Lower leg skin (tissue), 3 donors: ENCODE measurements at regions not wholly inside any gene's neighbourhood (a gene's known extent, or its start where the extent isn't known, plus 50 kb on each side); places are given as distances from the start of the nearest gene placed in this dataset.

Experiments
- POLR2A ChIP-seq, 2 donors: fragments of 450-650 bp; IDR thresholded peaks; one replicate each; pipeline ENCODE4 v1.6.1; 2016 to 2017; ENCODE audit warnings: antibody characterized with exemption in 2 of 2, mild to moderate bottlenecking in 1 of 2, moderate library complexity in 1 of 2
- TF ChIP-seq, protein P1 (sequence below), 3 donors: fragments of 450-650 bp; IDR thresholded peaks; one replicate each; pipeline ENCODE4 v1.5.1; 2016; ENCODE audit warnings: antibody characterized with exemption in 3 of 3, mild to moderate bottlenecking in 3 of 3, moderate library complexity in 2 of 3

- no peak for TF ChIP-seq POLR2A (IDR thresholded peaks at IDR 0.05)
- TF ChIP-seq, protein P1, sequence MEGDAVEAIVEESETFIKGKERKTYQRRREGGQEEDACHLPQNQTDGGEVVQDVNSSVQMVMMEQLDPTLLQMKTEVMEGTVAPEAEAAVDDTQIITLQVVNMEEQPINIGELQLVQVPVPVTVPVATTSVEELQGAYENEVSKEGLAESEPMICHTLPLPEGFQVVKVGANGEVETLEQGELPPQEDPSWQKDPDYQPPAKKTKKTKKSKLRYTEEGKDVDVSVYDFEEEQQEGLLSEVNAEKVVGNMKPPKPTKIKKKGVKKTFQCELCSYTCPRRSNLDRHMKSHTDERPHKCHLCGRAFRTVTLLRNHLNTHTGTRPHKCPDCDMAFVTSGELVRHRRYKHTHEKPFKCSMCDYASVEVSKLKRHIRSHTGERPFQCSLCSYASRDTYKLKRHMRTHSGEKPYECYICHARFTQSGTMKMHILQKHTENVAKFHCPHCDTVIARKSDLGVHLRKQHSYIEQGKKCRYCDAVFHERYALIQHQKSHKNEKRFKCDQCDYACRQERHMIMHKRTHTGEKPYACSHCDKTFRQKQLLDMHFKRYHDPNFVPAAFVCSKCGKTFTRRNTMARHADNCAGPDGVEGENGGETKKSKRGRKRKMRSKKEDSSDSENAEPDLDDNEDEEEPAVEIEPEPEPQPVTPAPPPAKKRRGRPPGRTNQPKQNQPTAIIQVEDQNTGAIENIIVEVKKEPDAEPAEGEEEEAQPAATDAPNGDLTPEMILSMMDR (IDR thresholded peaks at IDR 0.05), result no peak
Observed at GRCh38 chr1:38672692-38673091, 186.9 kb downstream of the RRAGC start.
